B cell (primary cell): ENCODE measurements at regions not wholly inside any gene's neighbourhood (a gene's known extent, or its start where the extent isn't known, plus 50 kb on each side); places are given as distances from the start of the nearest gene placed in this dataset.

Experiments used
- EZH2 ChIP-seq: IDR thresholded peaks from 2 replicates; pipeline ENCODE4 v1.6.1; 2012; ENCODE audit warnings: borderline replicate concordance, low read depth, mild to moderate bottlenecking, moderate library complexity, low read length; ENCODE audit not compliant: insufficient read depth, poor library complexity, severe bottlenecking
- TF ChIP-seq, protein P1 (sequence below): fragments of 200-600 bp; IDR thresholded peaks from one replicate; pipeline ENCODE4 v1.8.0; 2022; ENCODE audit warnings: antibody characterized with exemption, mild to moderate bottlenecking

DNA sequence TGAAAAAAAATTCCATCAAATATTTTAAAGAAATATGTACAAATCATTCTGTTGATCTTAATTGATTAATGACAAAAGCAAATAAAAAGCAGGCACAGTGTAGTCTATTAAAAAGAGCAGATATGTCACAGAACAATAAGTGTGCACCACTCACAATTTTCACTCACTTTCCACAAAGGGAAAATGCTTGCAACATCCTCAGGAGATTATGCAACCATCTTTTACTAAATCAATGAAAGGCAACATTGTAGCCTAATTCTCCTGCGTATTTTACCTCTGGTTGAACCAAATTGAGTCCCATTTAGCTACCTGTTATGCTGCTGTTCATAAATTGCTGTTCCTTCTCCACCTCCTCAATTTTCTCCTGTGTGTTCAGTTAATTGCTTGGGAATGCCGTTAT is 1346.8 kb upstream of the PIK3C3 start:
- TF ChIP-seq, protein P1, sequence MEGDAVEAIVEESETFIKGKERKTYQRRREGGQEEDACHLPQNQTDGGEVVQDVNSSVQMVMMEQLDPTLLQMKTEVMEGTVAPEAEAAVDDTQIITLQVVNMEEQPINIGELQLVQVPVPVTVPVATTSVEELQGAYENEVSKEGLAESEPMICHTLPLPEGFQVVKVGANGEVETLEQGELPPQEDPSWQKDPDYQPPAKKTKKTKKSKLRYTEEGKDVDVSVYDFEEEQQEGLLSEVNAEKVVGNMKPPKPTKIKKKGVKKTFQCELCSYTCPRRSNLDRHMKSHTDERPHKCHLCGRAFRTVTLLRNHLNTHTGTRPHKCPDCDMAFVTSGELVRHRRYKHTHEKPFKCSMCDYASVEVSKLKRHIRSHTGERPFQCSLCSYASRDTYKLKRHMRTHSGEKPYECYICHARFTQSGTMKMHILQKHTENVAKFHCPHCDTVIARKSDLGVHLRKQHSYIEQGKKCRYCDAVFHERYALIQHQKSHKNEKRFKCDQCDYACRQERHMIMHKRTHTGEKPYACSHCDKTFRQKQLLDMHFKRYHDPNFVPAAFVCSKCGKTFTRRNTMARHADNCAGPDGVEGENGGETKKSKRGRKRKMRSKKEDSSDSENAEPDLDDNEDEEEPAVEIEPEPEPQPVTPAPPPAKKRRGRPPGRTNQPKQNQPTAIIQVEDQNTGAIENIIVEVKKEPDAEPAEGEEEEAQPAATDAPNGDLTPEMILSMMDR: no peak
- TF ChIP-seq EZH2: no peak
